HG03175 (cell line): ENCODE measurements at regions not wholly inside any gene's neighbourhood (a gene's known extent, or its start where the extent isn't known, plus 50 kb on each side); places are given as distances from the start of the nearest gene placed in this dataset.

Experiments used
- ATAC-seq: cut with Tn5 transposase; IDR thresholded peaks from one replicate; pipeline ENCODE4 v1.9.1; 2021; ENCODE audit warnings: mild to moderate bottlenecking, moderate library complexity; ENCODE audit not compliant: unreplicated experiment

GRCh38 chr18:78895207-78896001, 84.2 kb upstream of the SALL3 start:
- ATAC-seq = no peak

GRCh38 chr18:78896111-78896905, 83.3 kb upstream of the SALL3 start:
- no peak for ATAC-seq

GRCh38 chr18:78898066-78898465, 81.6 kb upstream of the SALL3 start:
- ATAC-seq = no peak

- no peak for ATAC-seq
These were observed 81.0 kb upstream of the SALL3 start for GRCh38 chr18:78898635-78899034.

GRCh38 chr18:78899241-78899640, 80.4 kb upstream of the SALL3 start:
- ATAC-seq = no peak

GRCh38 chr18:78900938-78901909, 78.4 kb upstream of the SALL3 start:
- ATAC-seq = no peak

- ATAC-seq = no peak
These were observed 77.5 kb upstream of the SALL3 start for GRCh38 chr18:78901923-78902794.

- ATAC-seq = no peak
These were observed 76.7 kb upstream of the SALL3 start for GRCh38 chr18:78902795-78903435.

GRCh38 chr18:78903436-78904178, 76.0 kb upstream of the SALL3 start:
- no peak for ATAC-seq

- ATAC-seq = no peak
These were observed 75.5 kb upstream of the SALL3 start for GRCh38 chr18:78904179-78904531.

GRCh38 chr18:78905334-78905733, 74.3 kb upstream of the SALL3 start:
- ATAC-seq = no peak

GRCh38 chr18:78906066-78906465, 73.6 kb upstream of the SALL3 start:
- no peak for ATAC-seq

GRCh38 chr18:78908462-78909260, 71.0 kb upstream of the SALL3 start:
- no peak for ATAC-seq

- ATAC-seq = no peak
These were observed 67.8 kb upstream of the SALL3 start for GRCh38 chr18:78911751-78912283.

GRCh38 chr18:78912336-78912735, 67.3 kb upstream of the SALL3 start:
- ATAC-seq = no peak

- no peak for ATAC-seq
These were observed 66.8 kb upstream of the SALL3 start for GRCh38 chr18:78912844-78913243.

GRCh38 chr18:78913395-78913794, 66.2 kb upstream of the SALL3 start:
- ATAC-seq = no peak

- no peak for ATAC-seq
These were observed 65.8 kb upstream of the SALL3 start for GRCh38 chr18:78913830-78914231.
